SH-SY5Y (cell line): ENCODE measurements at regions not wholly inside any gene's neighbourhood (a gene's known extent, or its start where the extent isn't known, plus 50 kb on each side); places are given as distances from the start of the nearest gene placed in this dataset.

Experiments used
- GATA2 ChIP-seq: IDR thresholded peaks from 2 replicates; pipeline ENCODE4 v1.6.1; 2011; ENCODE audit warnings: mild to moderate bottlenecking, low read depth, low read length
- GATA3 ChIP-seq: IDR thresholded peaks from 2 replicates; pipeline ENCODE4 v1.6.1; 2011; ENCODE audit warnings: low read depth, mild to moderate bottlenecking, low read length, moderate library complexity

GRCh38 chr2:144625226-144625625 lies 105.3 kb upstream of the ZEB2 start:
- TF ChIP-seq GATA2 = no peak
- no peak for TF ChIP-seq GATA3
